ENCODE measurements at regions not wholly inside any gene's neighbourhood (a gene's known extent, or its start where the extent isn't known, plus 50 kb on each side); places are given as distances from the start of the nearest gene placed in this dataset.

- TF ChIP-seq CHD2 (IDR thresholded peaks at IDR 0.05; ENCODE audit: low read length) = no peak
These were observed 72.9 kb downstream of the TSN start (continued) for GRCh38 chr2:121828281-121828731.

GRCh38 chr2:121830809-121831208 lies 75.4 kb downstream of the TSN start:
- Histone ChIP-seq H2BK12ac (ENCODE audit: low read depth, low read length) (no peak overlapping the region), H2BK15ac (ENCODE audit: low read length) (no peak overlapping the region), H3K4me3 (ENCODE audit: extremely low read depth in 1 of 4, insufficient read depth in 2 of 4, low read depth in 3 of 4, low read length in 4 of 4) (no peak overlapping the region), H3K4ac (replicated peaks; ENCODE audit: insufficient read length, low read depth, low read length) (no peak overlapping the region), H3K14ac (ENCODE audit: insufficient read length) (no peak overlapping the region), H3K4me2 (ENCODE audit: insufficient read depth in 1 of 2, low read depth in 2 of 2, low read length in 2 of 2) (no peak overlapping the region), H3K27me3 (replicated peaks in 1 of 4; ENCODE audit: control insufficient read depth in 3 of 4, extremely low read depth in 1 of 4, insufficient read depth in 3 of 4, low read length in 3 of 4) (no peaks in the 10 kb centered on the region), H4K5ac (ENCODE audit: insufficient read length, low read depth, low read length) (no peak overlapping the region), H4K8ac (ENCODE audit: extremely low read depth, insufficient read depth, low read length) (no peak overlapping the region), H4K91ac (replicated peaks; ENCODE audit: insufficient read length, low read length) (no peak overlapping the region), H2BK120ac (replicated peaks; ENCODE audit: low read depth, low read length) (no peak overlapping the region), H3K9me3 (ENCODE audit: insufficient read depth in 2 of 2, low read depth in 1 of 2, low read length in 1 of 2) (no peaks in the 10 kb centered on the region), H4K20me1 (replicated peaks in 1 of 2; ENCODE audit: control insufficient read depth in 1 of 2, insufficient read depth in 2 of 2, low read length in 2 of 2) (no peaks in the 10 kb centered on the region), H2BK5ac (ENCODE audit: low read depth, low read length) (no peak overlapping the region), H2AK5ac (ENCODE audit: low read depth, low read length) (no peak overlapping the region), H3K56ac (replicated peaks; ENCODE audit: insufficient read length, low read depth, low read length) (no peak overlapping the region), H3K23ac (ENCODE audit: insufficient read length) (no peak overlapping the region), H2AFZ (ENCODE audit: low read length) (no peak overlapping the region), H3K79me1 (ENCODE audit: low read depth, low read length) (no peaks in the 10 kb centered on the region), H3K79me2 (ENCODE audit: control insufficient read depth in 1 of 2, insufficient read depth in 2 of 2, low read length in 2 of 2) (no peaks in the 10 kb centered on the region), H3K27ac (ENCODE audit: low read depth, low read length) (no peak overlapping the region), H2BK20ac (ENCODE audit: low read length) (no peak overlapping the region), H3K36me3 (ENCODE audit: control insufficient read depth in 2 of 4, insufficient read depth in 4 of 4, low read length in 3 of 4) (no peaks in the 10 kb centered on the region), H3K4me1 (replicated peaks in 1 of 4; ENCODE audit: control insufficient read depth in 3 of 4, insufficient read depth in 4 of 4, low read length in 3 of 4) (peaks cover 0 to 6% (median 2%) of the 10 kb centered on the region in 4 experiments; a peak in 2 of 7 replicates), H3K23me2 (ENCODE audit: low read depth, low read length) (no peaks in the 10 kb centered on the region), H3K9ac (replicated peaks in 1 of 4; ENCODE audit: extremely low read depth in 1 of 4, low read depth in 3 of 4, low read length in 3 of 4) (no peak overlapping the region), H3K18ac (ENCODE audit: extremely low read depth, low read length) (no peak overlapping the region)
- no peak for DNase-seq (ENCODE audit: low read depth in 1 of 2, low spot score in 2 of 2)
- no peak for FAIRE-seq
- ChIA-PET POLR2A (ENCODE audit: partially characterized antibody) (no interaction called here), CTCF (ENCODE audit: partially characterized antibody) (no interaction called here)
- 85% methylated on average over 1 of the region's 1 CpG; no CpG with 5 or more reads in 1 of the 2 experiments for WGBS, 2 experiments (ENCODE audit: extremely low coverage in 1 of 2, insufficient coverage in 1 of 2, insufficient read length in 1 of 2, insufficient replicate concordance in 2 of 2, low coverage in 1 of 2, low lambda C conversion rate in 2 of 2, missing lambda C conversion rate in 1 of 2)
- TF ChIP-seq JUND (IDR thresholded peaks at IDR 0.05; ENCODE audit: low read length) (no peak), USF2 (IDR thresholded peaks at IDR 0.05; ENCODE audit: low read length) (no peak), ATF3 (IDR thresholded peaks at IDR 0.05; ENCODE audit: insufficient read depth, low read depth, low read length) (no peak), FOSL1 (IDR thresholded peaks at IDR 0.05; ENCODE audit: insufficient read depth, low read depth, low read length) (no peak), SP1 (IDR thresholded peaks at IDR 0.05; ENCODE audit: low read depth, low read length) (no peak), MAX (IDR thresholded peaks at IDR 0.05) (no peak), SP2 (IDR thresholded peaks at IDR 0.05; ENCODE audit: low read length) (no peak), RBBP5 (IDR thresholded peaks at IDR 0.05; ENCODE audit: borderline replicate concordance, low read depth, low read length) (no peak), BRCA1 (IDR thresholded peaks at IDR 0.05; ENCODE audit: low read depth, low read length) (no peak), CHD2 (IDR thresholded peaks at IDR 0.05; ENCODE audit: low read length) (no peak), EZH2 (IDR thresholded peaks at IDR 0.05; ENCODE audit: low read depth, low read length, severe bottlenecking) (no peak), YY1 (IDR thresholded peaks at IDR 0.05; ENCODE audit: low read depth, low read length) (no peak)
